Mesenchymal stem cell (in vitro differentiated cells and primary cell): ENCODE measurements at regions not wholly inside any gene's neighbourhood (a gene's known extent, or its start where the extent isn't known, plus 50 kb on each side); places are given as distances from the start of the nearest gene placed in this dataset.

Source experiments
- DNase-seq: peaks from one replicate; pipeline ENCODE4 v3.0.0-alpha.2; 2013
- H2AFZ ChIP-seq: one replicate; pipeline ENCODE4 v1.6.1; 2013; ENCODE audit warnings: low read depth, mild to moderate bottlenecking, control low read depth, inconsistent platforms, low read length, moderate library complexity
- H2AK5ac ChIP-seq: 2 replicates; pipeline ENCODE4 v1.6.1; 2013; ENCODE audit warnings: low read length, moderate library complexity, mild to moderate bottlenecking, inconsistent platforms; ENCODE audit not compliant: severe bottlenecking
- H2BK120ac ChIP-seq: one replicate; pipeline ENCODE4 v1.6.1; 2013; ENCODE audit warnings: low read depth, mild to moderate bottlenecking, inconsistent platforms, low read length, moderate library complexity
- H2BK12ac ChIP-seq, 2 experiments: one replicate each; pipeline ENCODE4 v1.6.1; 2013; ENCODE audit warnings: inconsistent platforms in 2 of 2, low read length in 2 of 2, mild to moderate bottlenecking in 2 of 2, moderate library complexity in 2 of 2, control low read depth in 1 of 2
- H2BK15ac ChIP-seq: one replicate; pipeline ENCODE4 v1.6.1; 2013; ENCODE audit warnings: mild to moderate bottlenecking, low read depth, inconsistent platforms; ENCODE audit not compliant: poor library complexity, severe bottlenecking
- H2BK5ac ChIP-seq: 2 replicates; pipeline ENCODE4 v1.6.1; 2013; ENCODE audit warnings: low read depth, mild to moderate bottlenecking, low read length, control low read depth, inconsistent platforms; ENCODE audit not compliant: poor library complexity, severe bottlenecking
- H3K14ac ChIP-seq, 2 experiments: one replicate each; pipeline ENCODE4 v1.6.1; 2013; ENCODE audit warnings: inconsistent platforms in 2 of 2, low read length in 2 of 2, control low read depth in 1 of 2, mild to moderate bottlenecking in 1 of 2, moderate library complexity in 1 of 2
- H3K18ac ChIP-seq, 2 experiments: one replicate each; pipeline ENCODE4 v1.6.1; 2013; ENCODE audit warnings: inconsistent platforms in 2 of 2, low read length in 2 of 2, control low read depth in 1 of 2, low read depth in 1 of 2, mild to moderate bottlenecking in 1 of 2
- H3K23ac ChIP-seq, 2 experiments: one replicate each; pipeline ENCODE4 v1.6.1; 2013; ENCODE audit warnings: inconsistent platforms in 2 of 2, low read length in 2 of 2, mild to moderate bottlenecking in 2 of 2, moderate library complexity in 2 of 2, control low read depth in 1 of 2
- H3K27ac ChIP-seq: 2 replicates; pipeline ENCODE4 v1.5.1; 2013; ENCODE audit warnings: mild to moderate bottlenecking, moderate library complexity, low read length, control low read depth, inconsistent platforms; ENCODE audit not compliant: poor library complexity, severe bottlenecking
- H3K27me3 ChIP-seq, 2 experiments: 2 replicates each; pipeline versions ENCODE4 v1.6.1 to v1.7.0; 2013; ENCODE audit warnings: low read length in 2 of 2, mild to moderate bottlenecking in 2 of 2, moderate library complexity in 2 of 2, control low read depth in 1 of 2, inconsistent platforms in 1 of 2; ENCODE audit not compliant: control insufficient read depth in 1 of 2, insufficient read depth in 1 of 2
- H3K36me3 ChIP-seq, 2 experiments: 2 replicates each; pipeline versions ENCODE4 v1.6.1 to v1.7.0; 2013; ENCODE audit warnings: low read length in 2 of 2, control low read depth in 1 of 2, inconsistent platforms in 1 of 2, low read depth in 1 of 2, mild to moderate bottlenecking in 1 of 2; ENCODE audit not compliant: insufficient read depth in 2 of 2, control insufficient read depth in 1 of 2
- H3K4ac ChIP-seq, 2 experiments: one replicate each; pipeline ENCODE4 v1.6.1; 2013; ENCODE audit warnings: inconsistent platforms in 2 of 2, low read length in 2 of 2, mild to moderate bottlenecking in 2 of 2, moderate library complexity in 2 of 2, control low read depth in 1 of 2, low read depth in 1 of 2
- H3K4me1 ChIP-seq: 2 replicates; pipeline ENCODE4 v1.6.1; 2013; ENCODE audit warnings: low read depth, low read length, control low read depth; ENCODE audit not compliant: control insufficient read depth, insufficient read depth
- H3K4me2 ChIP-seq: 2 replicates; pipeline ENCODE4 v1.6.1; 2013; ENCODE audit warnings: low read length, mild to moderate bottlenecking, inconsistent platforms; ENCODE audit not compliant: poor library complexity, severe bottlenecking
- H3K4me3 ChIP-seq, 2 experiments: 2 replicates each; pipeline versions ENCODE4 v1.5.1 to v1.7.0; 2013; ENCODE audit warnings: low read length in 2 of 2, mild to moderate bottlenecking in 2 of 2, control low read depth in 1 of 2, low read depth in 1 of 2; ENCODE audit not compliant: insufficient read depth in 1 of 2
- H3K79me1 ChIP-seq: replicated peaks from 2 replicates; pipeline ENCODE4 v1.6.1; 2013; ENCODE audit warnings: mild to moderate bottlenecking, control low read depth, low read length, inconsistent platforms; ENCODE audit not compliant: poor library complexity, severe bottlenecking
- H3K9ac ChIP-seq: 2 replicates; pipeline ENCODE4 v1.7.0; 2013; ENCODE audit warnings: mild to moderate bottlenecking, low read length, moderate library complexity
- H3K9me3 ChIP-seq: 2 replicates; pipeline ENCODE4 v1.7.0; 2013; ENCODE audit warnings: mild to moderate bottlenecking, low read length; ENCODE audit not compliant: control insufficient read depth
- H4K8ac ChIP-seq: one replicate; pipeline ENCODE4 v1.6.1; 2013; ENCODE audit warnings: inconsistent platforms, mild to moderate bottlenecking, low read length, moderate library complexity
- H4K91ac ChIP-seq: one replicate; pipeline ENCODE4 v1.6.1; 2013; ENCODE audit warnings: mild to moderate bottlenecking, low read length, inconsistent platforms
- WGBS: methylation state at CpG from one replicate; pipeline ENCODE4 v1.1.7; 2013; ENCODE audit warnings: mixed read lengths; 5-methylcytosine and 5-hydroxymethylcytosine counted together

- no peak overlapping the region for H2BK120ac ChIP-seq
- H4K8ac ChIP-seq: no peak overlapping the region
- no peak overlapping the region for H3K14ac ChIP-seq
- H2BK12ac ChIP-seq: no peak overlapping the region
- H2BK15ac ChIP-seq: no peak overlapping the region
- H2AFZ ChIP-seq: no peak overlapping the region
- no peak overlapping the region for H3K4me2 ChIP-seq
- H3K23ac ChIP-seq: no peak overlapping the region
- H3K79me1 ChIP-seq: no peaks in the 10 kb centered on the region
- no peak overlapping the region for H3K18ac ChIP-seq
- H3K36me3 ChIP-seq: no peaks in the 10 kb centered on the region
- no peak overlapping the region for H2BK5ac ChIP-seq
- no peak overlapping the region for H3K4me3 ChIP-seq
- no peak overlapping the region for H3K27ac ChIP-seq
- WGBS: 48% methylated on average over 2 of the region's 2 CpGs
- no peak overlapping the region for H3K4ac ChIP-seq
- no peaks in the 10 kb centered on the region for H3K4me1 ChIP-seq
- peaks cover 9% of the 10 kb centered on the region for H3K9me3 ChIP-seq
- DNase-seq: no peak
- no peak overlapping the region for H2AK5ac ChIP-seq
- no peaks in the 10 kb centered on the region for H3K27me3 ChIP-seq
- peak overlapping the region; percentile 52 for H3K9ac ChIP-seq
- no peak overlapping the region for H4K91ac ChIP-seq
These were observed 160.7 kb downstream of the AASDH start for GRCh38 chr4:56226579-56226978.

DNA sequence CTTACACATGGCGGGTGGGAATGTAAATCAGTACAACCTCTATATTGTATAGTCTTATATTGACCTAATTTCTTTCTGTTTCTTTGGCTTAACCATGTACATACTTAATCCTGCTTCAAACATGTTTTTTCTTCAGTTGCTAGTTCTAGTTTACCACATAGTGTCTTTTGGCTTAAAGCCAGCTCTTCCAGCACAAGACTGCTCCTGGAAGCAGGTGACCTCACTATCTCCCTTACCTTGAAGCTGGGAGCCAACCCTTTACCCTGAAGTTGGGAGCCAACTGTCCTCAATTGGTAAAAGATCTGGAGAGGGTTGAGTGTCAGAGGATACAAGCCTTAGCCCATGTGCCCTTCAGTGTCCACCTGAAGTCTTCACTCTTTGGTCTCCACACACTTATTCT, 162.7 kb downstream of the AASDH start:
- Histone ChIP-seq H3K18ac (no peak overlapping the region), H3K36me3 (no peaks in the 10 kb centered on the region), H4K91ac (no peak overlapping the region), H2BK12ac (no peak overlapping the region), H4K8ac (no peak overlapping the region), H3K79me1 (no peaks in the 10 kb centered on the region), H3K4me1 (no peaks in the 10 kb centered on the region), H3K9ac (no peak overlapping the region), H3K4ac (no peak overlapping the region), H2AK5ac (no peak overlapping the region), H3K23ac (no peak overlapping the region), H2BK5ac (no peak overlapping the region), H3K4me2 (no peak overlapping the region), H2AFZ (no peak overlapping the region), H3K27ac (no peak overlapping the region), H2BK15ac (no peak overlapping the region), H3K14ac (no peak overlapping the region), H3K9me3 (peaks cover 7% of the 10 kb centered on the region), H3K27me3 (no peaks in the 10 kb centered on the region), H2BK120ac (no peak overlapping the region), H3K4me3 (no peak overlapping the region)
- no CpG with 5 or more reads among the region's 1 CpG for WGBS
- no peak for DNase-seq

DNA sequence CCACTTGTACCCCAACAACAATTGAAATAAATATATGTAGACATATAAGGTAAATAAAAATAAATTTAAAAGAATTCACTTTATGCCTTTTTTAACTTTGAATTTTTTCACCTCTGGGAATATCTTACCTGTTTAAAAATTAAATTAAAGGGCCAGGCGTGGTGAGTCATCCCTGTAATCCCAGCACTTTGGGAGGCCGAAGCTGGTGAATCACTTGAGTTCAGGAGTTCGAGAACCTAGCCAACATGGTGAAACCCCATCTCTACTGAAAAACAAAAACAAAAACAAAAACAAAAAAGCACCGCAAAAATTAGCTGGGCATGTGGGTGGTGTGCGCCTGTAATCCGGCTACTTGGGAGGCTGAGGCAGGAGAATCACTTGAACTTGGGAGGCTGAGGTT, 164.8 kb downstream of the AASDH start:
- Histone ChIP-seq H3K4me2 (no peak overlapping the region), H3K23ac (no peak overlapping the region), H2BK5ac (no peak overlapping the region), H3K36me3 (no peaks in the 10 kb centered on the region), H3K4me1 (no peaks in the 10 kb centered on the region), H4K8ac (no peak overlapping the region), H3K27ac (no peak overlapping the region), H3K14ac (no peak overlapping the region), H4K91ac (no peak overlapping the region), H3K9me3 (no peaks in the 10 kb centered on the region), H3K4me3 (no peak overlapping the region), H2BK12ac (no peak overlapping the region), H2AK5ac (no peak overlapping the region), H3K79me1 (no peaks in the 10 kb centered on the region), H3K27me3 (no peaks in the 10 kb centered on the region), H3K9ac (no peak overlapping the region), H3K18ac (no peak overlapping the region), H3K4ac (no peak overlapping the region), H2BK15ac (no peak overlapping the region), H2AFZ (no peak overlapping the region), H2BK120ac (no peak overlapping the region)
- no peak for DNase-seq
- WGBS: 87% methylated on average over 3 of the region's 6 CpGs

GRCh38 chr4:56220261-56220660, 167.0 kb downstream of the AASDH start:
- no peak overlapping the region for H3K18ac ChIP-seq
- H3K23ac ChIP-seq: no peak overlapping the region
- H3K9me3 ChIP-seq: no peaks in the 10 kb centered on the region
- no peak overlapping the region for H4K8ac ChIP-seq
- peak; percentile 13 for DNase-seq
- H3K4me1 ChIP-seq: no peaks in the 10 kb centered on the region
- no peak overlapping the region for H2BK5ac ChIP-seq
- WGBS: 60% methylated on average over 2 of the region's 3 CpGs
- H3K27me3 ChIP-seq: no peaks in the 10 kb centered on the region
- H3K9ac ChIP-seq: no peak overlapping the region
- H2AFZ ChIP-seq: no peak overlapping the region
- no peak overlapping the region for H2AK5ac ChIP-seq
- H3K4me2 ChIP-seq: no peak overlapping the region
- H3K4me3 ChIP-seq: no peak overlapping the region
- no peak overlapping the region for H3K4ac ChIP-seq
- no peak overlapping the region for H2BK12ac ChIP-seq
- no peak overlapping the region for H2BK15ac ChIP-seq
- no peak overlapping the region for H3K27ac ChIP-seq
- H3K14ac ChIP-seq: no peak overlapping the region
- no peaks in the 10 kb centered on the region for H3K36me3 ChIP-seq
- H4K91ac ChIP-seq: no peak overlapping the region
- no peak overlapping the region for H2BK120ac ChIP-seq
- no peaks in the 10 kb centered on the region for H3K79me1 ChIP-seq
